NCI-H748 (cell line): ENCODE measurements at regions not wholly inside any gene's neighbourhood (a gene's known extent, or its start where the extent isn't known, plus 50 kb on each side); places are given as distances from the start of the nearest gene placed in this dataset.
"Not testable (repeated sequence)": the region's sequence is repeated elsewhere in the genome, so short reads cannot be mapped to it uniquely, and the experiment has no call there.

Experiments used
- DNase-seq: peaks from one replicate; lab custom pipeline; 2025; ENCODE audit not compliant: unreplicated experiment; lab: John Stamatoyannopoulos, UW

GRCh38 chr6:71681234-71681867 lies 205.0 kb upstream of the RIMS1 start:
- no peak for DNase-seq

GRCh38 chr6:71686021-71686677 lies 200.2 kb upstream of the RIMS1 start:
- not testable (repeated sequence) for DNase-seq

GRCh38 chr6:71698702-71699101 lies 187.6 kb upstream of the RIMS1 start:
- DNase-seq: no peak

- no peak for DNase-seq
Measured at GRCh38 chr6:71706523-71706922, 179.8 kb upstream of the RIMS1 start.

GRCh38 chr6:71707059-71707458 lies 179.3 kb upstream of the RIMS1 start:
- no peak for DNase-seq

- no peak for DNase-seq
Measured at GRCh38 chr6:71720705-71721104, 165.6 kb upstream of the RIMS1 start.

GRCh38 chr6:71721642-71722041 lies 164.7 kb upstream of the RIMS1 start:
- DNase-seq: peak; percentile 22

GRCh38 chr6:71722736-71723135 lies 163.6 kb upstream of the RIMS1 start:
- peak; percentile 76 for DNase-seq

GRCh38 chr6:71724456-71725125 lies 161.8 kb upstream of the RIMS1 start:
- no peak for DNase-seq

GRCh38 chr6:71725126-71725470 lies 161.3 kb upstream of the RIMS1 start:
- DNase-seq: no peak

- DNase-seq: no peak
Measured at GRCh38 chr6:71726121-71726520, 160.2 kb upstream of the RIMS1 start.

GRCh38 chr6:71727632-71728294 lies 158.6 kb upstream of the RIMS1 start:
- DNase-seq: no peak

GRCh38 chr6:71730284-71730683 lies 156.1 kb upstream of the RIMS1 start:
- DNase-seq: no peak

- DNase-seq: no peak
Measured at GRCh38 chr6:71733970-71734899, 152.1 kb upstream of the RIMS1 start.

- DNase-seq: no peak
Measured at GRCh38 chr6:71737953-71738352, 148.4 kb upstream of the RIMS1 start.

- no peak for DNase-seq
Measured at GRCh38 chr6:71745525-71745924, 140.8 kb upstream of the RIMS1 start.

- DNase-seq: no peak
Measured at GRCh38 chr6:71766146-71766760, 120.1 kb upstream of the RIMS1 start.

GRCh38 chr6:71766796-71767195 lies 119.6 kb upstream of the RIMS1 start:
- no peak for DNase-seq

- DNase-seq: no peak
Measured at GRCh38 chr6:71768356-71768755, 118.0 kb upstream of the RIMS1 start.

- no peak for DNase-seq
Measured at GRCh38 chr6:71808865-71809264, 77.5 kb upstream of the RIMS1 start.
